Esophagus squamous epithelium (tissue), 5 donors: ENCODE measurements at regions not wholly inside any gene's neighbourhood (a gene's known extent, or its start where the extent isn't known, plus 50 kb on each side); places are given as distances from the start of the nearest gene placed in this dataset.
"Not testable (repeated sequence)": the region's sequence is repeated elsewhere in the genome, so short reads cannot be mapped to it uniquely, and the experiment has no call there.

Experiments used
- DNase-seq: peaks from one replicate; lab custom pipeline; 2025; lab: John Stamatoyannopoulos, UW
- H3K27ac ChIP-seq, 4 donors: fragments of 200-600 bp; sonication (generic); one replicate each; pipeline ENCODE4 v1.5.1; 2016 to 2019; ENCODE audit warnings: mild to moderate bottlenecking in 1 of 4
- H3K27me3 ChIP-seq, 4 donors: fragments of 200-600 bp; sonication (generic); 1 replicate in 3 of 4; 2 replicates in 1 of 4; pipeline versions ENCODE4 v1.5.1 to v1.6.0; 2017 to 2021; ENCODE audit warnings: antibody characterized with exemption in 1 of 4
- H3K36me3 ChIP-seq, 3 donors: fragments of 200-600 bp; sonication (generic); one replicate each; pipeline ENCODE4 v1.5.1; 2016 to 2019
- H3K4me1 ChIP-seq, 3 donors: fragments of 200-600 bp; sonication (generic); one replicate each; pipeline ENCODE4 v1.5.1; 2017 to 2019
- H3K4me3 ChIP-seq, 4 donors: fragments of 200-600 bp; sonication (generic); 1 replicate in 3 of 4; 2 replicates in 1 of 4; pipeline ENCODE4 v1.5.1; 2016 to 2019; ENCODE audit warnings: mild to moderate bottlenecking in 2 of 4, moderate library complexity in 1 of 4
- H3K9me3 ChIP-seq, 3 donors: fragments of 200-600 bp; sonication (generic); one replicate each; pipeline ENCODE4 v1.5.1; 2016 to 2019
- POLR2A ChIP-seq, 4 donors: fragments of 450-650 bp; IDR thresholded peaks; one replicate each; pipeline ENCODE4 v1.6.1; 2017; ENCODE audit warnings: antibody characterized with exemption in 4 of 4, mild to moderate bottlenecking in 4 of 4, moderate library complexity in 3 of 4
- WGBS, 2 donors: methylation state at CpG; one replicate each; pipeline ENCODE4 v1.1.5; 2018; 5-methylcytosine and 5-hydroxymethylcytosine counted together
- intact Hi-C: fragments of 100-400 bp; cut with DNase I; formaldehyde crosslinking; loops from one replicate; pipeline ENCODE4 v1.15.0; 2022
- donor health status: DM: yes; HTN: yes; CAD: no.

DNA sequence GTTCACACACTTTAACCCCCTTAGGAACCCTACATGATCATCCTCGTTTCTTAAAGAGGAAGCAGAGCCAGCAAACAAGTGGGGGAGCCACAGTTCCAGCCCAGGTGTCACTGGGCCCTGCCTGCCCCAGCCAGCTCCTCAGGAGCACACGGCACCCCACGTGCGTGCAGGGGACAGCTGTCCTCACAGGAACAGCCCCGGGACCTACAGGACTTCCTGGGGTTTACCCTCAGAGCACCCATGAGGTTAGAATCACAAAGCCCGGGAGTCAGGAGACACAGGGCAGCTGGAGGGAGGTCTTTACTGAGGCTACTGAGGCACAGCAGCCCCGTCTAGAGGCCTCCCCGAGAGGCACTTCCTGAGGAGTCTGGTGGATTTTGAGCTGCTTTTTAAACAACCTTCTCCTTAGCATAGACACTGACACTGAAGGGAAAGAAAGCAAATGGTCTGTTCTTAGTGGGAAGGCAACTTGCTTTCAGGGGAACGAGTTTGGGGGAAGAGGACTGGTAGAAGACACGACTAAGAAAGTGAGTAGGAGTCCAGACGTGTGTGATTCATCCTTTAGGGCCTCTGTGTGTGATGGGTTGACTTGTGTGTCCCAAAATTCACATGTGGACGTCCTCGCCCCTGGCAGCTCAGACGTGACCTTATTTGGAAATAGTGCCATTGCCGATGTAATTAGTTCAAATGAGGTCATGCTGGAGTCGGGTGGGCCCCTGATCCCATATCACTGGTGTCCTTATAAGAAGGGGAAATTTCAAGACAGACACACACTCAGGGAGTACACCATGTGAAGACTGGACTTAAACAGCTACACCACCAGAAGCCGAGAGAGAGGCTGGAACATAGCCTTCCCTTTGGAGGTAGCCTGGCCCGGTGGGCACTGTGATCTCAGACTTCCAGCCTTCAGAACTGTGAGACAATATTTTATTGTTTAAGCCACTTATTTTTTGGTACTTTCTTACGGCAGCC is 278.4 kb upstream of the PLGLB2 start:
- 71 to 90% methylated on average over 1 to 2 of the region's 19 CpGs for WGBS, 2 donors
- H3K4me1 ChIP-seq, DNase-seq, H3K36me3 ChIP-seq, intact Hi-C loops, H3K27me3 ChIP-seq, H3K9me3 ChIP-seq, H3K4me3 ChIP-seq: not testable (repeated sequence)
- peak overlapping the region in 1 of 4 donors; percentile 63 for H3K27ac ChIP-seq
- TF ChIP-seq POLR2A (IDR thresholded peaks at IDR 0.05) = peak in 1 of 4 donors; percentile 13

DNA sequence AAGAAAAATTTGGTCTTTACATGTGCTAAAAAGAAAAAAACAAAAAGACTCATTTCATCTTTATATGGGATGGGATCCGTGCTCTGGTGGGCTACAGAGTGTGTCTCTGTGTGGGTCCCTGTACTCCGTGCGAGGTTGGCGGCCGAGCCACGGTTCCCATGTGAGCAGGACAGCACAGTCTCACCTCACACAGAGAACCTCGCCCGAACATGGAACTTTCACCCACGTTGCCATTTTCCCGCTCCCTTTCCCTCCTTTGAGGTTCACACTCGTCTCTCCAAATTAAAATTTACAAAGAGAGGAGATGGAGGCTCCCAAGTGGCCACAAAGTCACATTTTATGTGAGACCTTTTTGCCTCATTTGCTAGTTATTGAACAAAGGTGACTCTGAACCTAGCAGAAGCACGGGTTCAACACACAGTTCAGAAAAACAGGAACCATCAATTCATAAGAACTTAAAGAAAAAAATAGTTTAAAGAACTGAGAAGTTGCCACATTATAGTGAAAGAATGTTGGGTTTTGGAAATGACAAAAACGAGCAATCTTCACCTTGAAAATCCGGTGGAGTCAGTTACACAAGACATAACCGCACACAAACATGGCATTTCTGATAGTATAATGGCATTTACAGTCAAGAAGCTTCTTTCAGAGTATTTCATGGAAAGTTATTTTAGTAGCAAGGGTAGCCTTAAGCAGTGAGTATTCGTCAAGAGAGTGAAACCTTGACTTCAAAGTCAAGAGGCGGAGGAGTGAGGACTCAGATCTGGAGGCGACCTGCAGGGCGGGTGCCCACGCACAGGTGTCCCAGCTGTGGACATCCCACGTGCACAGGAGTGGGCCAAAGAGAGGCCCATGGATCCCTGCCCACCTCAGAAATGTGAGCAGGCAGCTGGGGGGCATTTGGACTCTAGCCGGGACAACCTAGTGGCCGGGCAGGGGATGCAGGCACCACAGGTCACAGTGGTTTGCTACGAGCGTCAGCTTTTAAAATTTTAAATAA is 277.2 kb upstream of the PLGLB2 start:
- H3K4me1 ChIP-seq, intact Hi-C loops, H3K27me3 ChIP-seq, H3K9me3 ChIP-seq, DNase-seq, H3K4me3 ChIP-seq, H3K36me3 ChIP-seq: not testable (repeated sequence)
- H3K27ac ChIP-seq = peak overlapping the region in 1 of 4 donors; percentile 34
- WGBS, 2 donors = 84 to 92% methylated on average over 12 to 15 of the region's 25 CpGs

DNA sequence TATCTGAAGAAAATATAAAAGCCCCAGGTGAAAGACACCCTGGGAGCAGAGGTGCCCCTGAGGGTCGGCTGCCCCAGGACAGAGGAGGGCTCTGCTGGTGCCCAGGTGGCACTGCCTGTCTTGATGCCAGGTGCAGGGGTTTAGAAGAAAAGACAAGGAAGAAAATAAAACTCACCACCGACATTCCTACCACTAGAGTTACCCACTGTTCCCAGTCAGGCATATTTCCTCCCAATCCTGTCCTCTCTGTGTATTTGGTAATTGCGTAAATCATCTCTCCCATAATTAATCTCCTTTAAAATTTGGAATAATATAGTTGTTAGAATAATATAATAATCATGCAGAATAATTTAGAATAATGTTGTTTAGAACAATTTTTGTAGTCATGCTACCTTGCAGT is 276.4 kb upstream of the PLGLB2 start:
- H3K4me1 ChIP-seq, intact Hi-C loops, H3K36me3 ChIP-seq, H3K4me3 ChIP-seq, H3K27ac ChIP-seq, DNase-seq, H3K9me3 ChIP-seq, H3K27me3 ChIP-seq: not testable (repeated sequence)
- 53 to 73% methylated on average over 3 of the region's 3 CpGs for WGBS, 2 donors

DNA sequence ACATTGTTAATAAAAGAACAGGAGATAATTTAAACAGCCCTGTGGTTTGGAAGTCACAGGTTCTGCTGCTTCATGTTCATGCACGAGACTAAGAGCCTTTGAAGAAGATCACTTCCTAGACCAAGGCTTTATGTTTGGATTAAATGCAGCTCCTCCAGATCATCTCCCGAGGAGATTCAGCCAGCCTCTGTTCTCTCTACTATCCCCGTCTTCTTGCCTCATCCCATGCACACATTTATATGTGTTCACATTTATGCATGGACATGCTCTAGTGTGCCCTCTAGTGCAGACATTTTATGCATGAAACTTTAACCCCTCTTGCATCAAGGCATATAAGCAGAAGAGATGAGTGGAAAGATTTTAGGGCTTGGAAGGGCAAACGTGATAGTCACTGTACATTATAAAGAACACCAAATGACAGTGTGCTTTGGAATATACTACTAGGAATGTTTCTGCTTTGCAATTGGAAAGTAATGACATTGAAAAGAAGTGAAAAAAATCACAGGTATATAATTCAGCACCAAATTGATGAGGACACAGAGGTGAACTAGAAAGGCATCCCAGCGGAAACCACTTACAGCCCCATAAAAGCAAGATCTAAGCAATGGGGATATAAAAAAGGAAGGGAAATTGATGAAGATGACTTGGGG is 271.5 kb upstream of the PLGLB2 start:
- H3K36me3 ChIP-seq, H3K27ac ChIP-seq, H3K4me3 ChIP-seq, H3K27me3 ChIP-seq, H3K4me1 ChIP-seq, DNase-seq, intact Hi-C loops, H3K9me3 ChIP-seq: not testable (repeated sequence)
- 39 to 40% methylated on average over 5 of the region's 5 CpGs for WGBS, 2 donors

DNA sequence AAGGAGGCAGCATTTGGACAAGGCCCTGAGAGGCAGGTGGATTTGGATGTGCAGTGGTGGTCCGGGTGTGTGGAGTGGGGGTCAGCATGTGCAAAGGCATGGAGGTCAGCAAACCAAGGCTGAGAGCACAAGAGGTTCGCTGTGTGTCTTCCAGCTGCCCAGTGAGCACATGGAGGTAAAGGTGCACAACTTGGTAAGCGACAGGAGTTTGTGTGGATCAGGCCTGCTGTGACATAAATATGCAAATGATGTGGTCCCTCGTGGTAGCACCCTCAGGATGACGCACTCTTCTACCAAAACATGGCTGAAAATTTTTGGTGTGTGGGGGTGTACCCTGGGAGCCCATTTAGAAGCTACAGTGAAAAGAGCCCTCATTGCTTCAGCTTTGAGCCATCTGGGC is 271.0 kb upstream of the PLGLB2 start:
- H3K4me1 ChIP-seq, H3K9me3 ChIP-seq, H3K27me3 ChIP-seq, intact Hi-C loops, H3K27ac ChIP-seq, H3K36me3 ChIP-seq, DNase-seq, H3K4me3 ChIP-seq: not testable (repeated sequence)
- 56 to 73% methylated on average over 3 to 5 of the region's 5 CpGs for WGBS, 2 donors

DNA sequence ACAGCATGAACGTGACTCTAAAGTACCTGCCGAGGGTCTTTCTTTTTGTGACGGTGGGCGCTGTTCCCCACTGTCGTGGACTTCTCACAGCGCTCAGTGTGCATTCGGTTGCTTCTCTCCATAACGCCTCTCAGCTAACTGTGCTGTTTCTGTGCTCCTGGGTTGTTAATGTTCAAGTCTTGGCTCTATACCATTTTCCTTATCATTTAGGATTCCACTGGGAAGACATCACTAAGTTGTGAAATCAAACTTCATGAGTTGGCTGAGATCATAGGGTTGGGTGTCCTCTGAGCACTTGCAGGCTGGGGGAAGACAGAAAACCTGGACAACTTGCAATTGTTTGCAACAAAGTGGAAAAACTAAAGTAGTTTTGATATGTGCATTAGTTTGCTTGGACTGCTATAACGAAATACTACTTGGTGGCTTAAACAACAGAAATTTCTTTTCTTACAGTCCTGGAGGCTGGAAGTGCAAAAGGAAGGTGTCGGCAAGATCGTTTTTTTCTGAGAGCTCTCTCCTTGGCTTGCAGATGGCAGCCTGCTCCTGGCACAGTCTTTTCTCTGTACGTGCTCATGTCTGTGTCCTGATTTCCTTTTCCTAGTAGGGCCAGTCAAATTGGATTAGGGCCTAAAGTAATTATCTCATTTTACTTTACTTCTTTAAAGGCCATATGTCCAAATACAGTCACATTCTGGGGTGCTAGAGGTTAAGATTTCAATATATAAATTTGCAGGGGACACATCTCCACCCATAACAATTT is 270.0 kb upstream of the PLGLB2 start:
- H3K27ac ChIP-seq, DNase-seq, H3K36me3 ChIP-seq, intact Hi-C loops, H3K9me3 ChIP-seq, H3K27me3 ChIP-seq, H3K4me1 ChIP-seq, H3K4me3 ChIP-seq: not testable (repeated sequence)
- 20 to 70% methylated on average over 1 to 4 of the region's 12 CpGs for WGBS, 2 donors

DNA sequence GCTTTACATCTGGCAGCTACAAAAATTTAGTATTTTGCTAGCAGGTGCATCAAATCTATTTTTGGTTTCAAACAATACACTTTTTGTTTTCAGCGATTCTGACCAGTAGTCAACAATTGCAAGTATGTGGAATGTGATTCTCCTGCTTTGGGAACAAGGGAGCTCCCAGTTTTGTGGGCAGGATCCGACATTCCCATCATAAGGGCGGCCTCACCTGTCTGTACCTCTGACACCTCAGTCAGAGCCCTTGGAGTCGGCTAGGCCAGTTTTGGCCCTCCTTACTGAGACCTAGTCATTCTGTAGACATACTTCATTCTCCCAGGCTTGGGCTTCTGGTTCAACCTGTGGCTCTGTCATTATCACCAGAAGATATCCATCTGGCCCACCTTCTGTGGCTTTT is 269.0 kb upstream of the PLGLB2 start:
- DNase-seq, H3K4me1 ChIP-seq, H3K9me3 ChIP-seq, H3K27ac ChIP-seq, H3K4me3 ChIP-seq, H3K36me3 ChIP-seq, intact Hi-C loops, H3K27me3 ChIP-seq: not testable (repeated sequence)
- 80% methylated on average over 1 of the region's 4 CpGs; no CpG with 5 or more reads in 1 of the 2 donors for WGBS, 2 donors

DNA sequence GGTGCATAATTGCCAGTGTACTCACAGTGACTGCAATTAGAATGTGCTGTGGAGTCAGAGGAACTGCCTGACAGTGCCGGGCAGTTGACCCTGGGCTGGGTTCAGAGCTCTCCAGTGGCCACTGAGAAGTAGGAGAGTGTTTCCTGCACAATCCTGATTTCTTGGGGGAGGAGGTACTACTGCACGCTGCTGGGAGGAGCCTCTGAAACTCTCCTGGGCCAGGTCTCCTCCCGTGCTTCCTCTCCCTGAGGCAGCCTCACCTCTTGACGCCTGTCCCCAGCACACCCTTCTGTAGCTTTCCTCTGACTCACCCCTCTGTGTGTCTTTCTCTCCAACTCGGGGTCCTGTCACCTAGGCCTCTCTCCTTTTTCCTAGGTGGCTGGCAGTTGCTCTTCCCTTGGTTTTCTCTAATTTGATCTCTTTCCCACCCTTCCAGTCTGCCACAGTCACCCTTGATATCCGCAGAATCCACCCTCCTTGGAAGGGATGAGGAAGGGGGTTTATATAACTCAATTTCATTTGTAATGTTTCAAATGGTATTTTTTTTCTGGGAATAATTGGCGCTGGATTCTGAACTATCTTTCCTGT is 264.7 kb upstream of the PLGLB2 start:
- peaks cover 0 to 14% (median 0%) of the 10 kb centered on the region in 3 donors for H3K4me1 ChIP-seq
- H3K27me3 ChIP-seq, intact Hi-C loops, H3K36me3 ChIP-seq, DNase-seq, H3K9me3 ChIP-seq, H3K27ac ChIP-seq, H3K4me3 ChIP-seq: not testable (repeated sequence)
- 31 to 39% methylated on average over 5 to 6 of the region's 7 CpGs for WGBS, 2 donors

DNA sequence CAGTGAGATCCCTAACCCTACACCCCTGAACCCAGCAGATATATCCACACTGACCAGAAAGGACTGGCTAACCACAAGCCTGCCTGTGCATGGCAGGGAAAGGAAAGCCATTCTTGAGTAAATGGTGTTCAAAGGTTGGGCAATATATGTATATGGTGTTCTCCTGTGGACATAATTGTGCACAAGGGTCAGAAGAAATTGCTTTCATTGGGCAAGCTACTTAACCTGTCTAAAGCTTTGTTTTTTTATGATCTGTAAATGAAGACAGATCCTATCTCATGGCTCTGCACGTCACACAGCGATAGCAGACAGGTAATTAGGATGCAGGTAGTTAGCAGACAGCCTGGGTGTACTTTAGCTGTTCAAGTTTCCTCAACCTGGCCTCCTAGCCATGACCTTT is 263.5 kb upstream of the PLGLB2 start:
- H3K27ac ChIP-seq, intact Hi-C loops, H3K27me3 ChIP-seq, H3K4me3 ChIP-seq, H3K9me3 ChIP-seq, DNase-seq, H3K36me3 ChIP-seq: not testable (repeated sequence)
- H3K4me1 ChIP-seq = peaks cover 0 to 14% (median 0%) of the 10 kb centered on the region in 3 donors
- 92% methylated on average over 2 of the region's 2 CpGs; no CpG with 5 or more reads in 1 of the 2 donors for whole genome bisulfite sequencing, 2 donors

DNA sequence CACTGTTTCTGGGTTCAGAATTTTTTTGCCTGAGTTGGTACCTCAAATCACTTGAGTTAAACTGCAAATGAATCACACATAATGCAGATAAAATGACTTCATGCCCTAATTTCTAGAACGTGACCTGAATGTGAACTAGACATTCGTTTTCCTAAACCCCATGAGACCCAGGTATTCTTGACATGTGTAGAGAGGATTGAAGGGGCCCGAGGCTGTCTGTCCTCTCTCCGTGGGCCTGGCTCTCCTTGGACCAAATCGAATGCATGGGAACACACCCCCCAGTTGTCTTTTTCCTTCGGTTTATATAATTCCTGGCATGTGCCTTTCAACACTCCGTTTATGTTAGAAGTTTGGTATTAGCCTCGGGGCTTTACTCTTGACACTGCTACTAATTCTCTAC is 262.4 kb upstream of the PLGLB2 start:
- Histone ChIP-seq H3K27ac (peak overlapping the region in 3 of 4 donors; percentile 42 to 53 (median 49)), H3K4me3 (peak overlapping the region in 2 of 4 donors; percentile 11 to 37), H3K4me1 (peaks cover 0 to 14% (median 0%) of the 10 kb centered on the region in 3 donors)
- intact Hi-C loops, H3K36me3 ChIP-seq, H3K27me3 ChIP-seq, DNase-seq, H3K9me3 ChIP-seq: not testable (repeated sequence)
- WGBS, 2 donors = 12 to 20% methylated on average over 1 to 6 of the region's 8 CpGs

DNA sequence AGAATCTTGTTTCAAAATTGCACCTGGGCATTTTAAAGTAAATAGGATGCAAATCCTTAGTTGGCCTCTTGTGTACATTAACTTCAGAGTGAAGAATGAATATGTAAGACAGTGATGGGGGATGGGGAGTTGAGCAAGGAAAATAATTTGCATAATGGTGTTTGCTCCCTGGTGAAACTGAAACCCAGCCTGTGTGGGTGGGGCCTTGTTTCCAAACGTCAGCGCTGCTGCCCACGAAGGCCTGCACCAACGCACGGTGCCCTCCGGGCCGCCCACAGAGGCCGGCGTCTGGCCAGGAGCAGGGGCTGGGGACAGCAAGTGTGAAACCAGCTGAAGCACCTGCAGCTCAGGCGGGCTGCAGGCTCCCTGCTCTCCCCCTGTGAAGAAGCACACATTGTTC is 262.0 kb upstream of the PLGLB2 start:
- WGBS, 2 donors = no CpG with 5 or more reads among the region's 10 CpGs
- intact Hi-C loops = not testable (repeated sequence)

More for the DNA sequence above, 262.0 kb upstream of the PLGLB2 start:
- H3K4me1 ChIP-seq = peaks cover 0 to 14% (median 0%) of the 10 kb centered on the region in 3 donors
- not testable (repeated sequence) for DNase-seq, H3K27me3 ChIP-seq, H3K9me3 ChIP-seq, H3K36me3 ChIP-seq
- peak overlapping the region; percentile 11 to 70 (median 58) for H3K27ac ChIP-seq
- peak overlapping the region in 2 of 4 donors; percentile 11 to 37 for H3K4me3 ChIP-seq
